GM20431 (cell line): ENCODE measurements at regions not wholly inside any gene's neighbourhood (a gene's known extent, or its start where the extent isn't known, plus 50 kb on each side); places are given as distances from the start of the nearest gene placed in this dataset.

Source experiments
- in situ Hi-C: fragments of 300-500 bp; cut with MseI, MboI; formaldehyde crosslinking; loops from one replicate; pipeline ENCODE4 v1.15.0; 2020; ENCODE audit warnings: low sequenced_read_pairs; ENCODE audit not compliant: unreplicated experiment

- in situ Hi-C loops: no loop called here
These were observed 96.4 kb downstream of the TMEM170B start for GRCh38 chr6:11633741-11634509.

- in situ Hi-C loops: no loop called here
These were observed 97.4 kb downstream of the TMEM170B start for GRCh38 chr6:11634948-11635347.

GRCh38 chr6:11636121-11636520 is 98.6 kb downstream of the TMEM170B start:
- in situ Hi-C loops: no loop called here

- in situ Hi-C loops: no loop called here
These were observed 99.7 kb downstream of the TMEM170B start for GRCh38 chr6:11637266-11637665.

GRCh38 chr6:11639376-11640235 is 102.1 kb downstream of the TMEM170B start:
- in situ Hi-C loops: no loop called here

GRCh38 chr6:11640486-11640885 is 102.9 kb downstream of the TMEM170B start:
- in situ Hi-C loops: no loop called here

- in situ Hi-C loops: no loop called here
These were observed 106.5 kb downstream of the TMEM170B start for GRCh38 chr6:11644071-11644470.

GRCh38 chr6:11644601-11645000 is 107.1 kb downstream of the TMEM170B start:
- in situ Hi-C loops: no loop called here

GRCh38 chr6:11645016-11645415 is 107.5 kb downstream of the TMEM170B start:
- in situ Hi-C loops: no loop called here

- in situ Hi-C loops: no loop called here
These were observed 110.9 kb downstream of the TMEM170B start for GRCh38 chr6:11648436-11648775.

- in situ Hi-C loops: no loop called here
These were observed 111.3 kb downstream of the TMEM170B start for GRCh38 chr6:11648889-11649288.

- in situ Hi-C loops: loop anchor here (10.0 kb wide), 1 partner anchor 955 kb away; no protein-coding TSS in a partner anchor
These were observed 112.6 kb downstream of the TMEM170B start for GRCh38 chr6:11650025-11650696.

GRCh38 chr6:11650711-11651110 is 113.2 kb downstream of the TMEM170B start:
- in situ Hi-C loops: loop anchor here (10.0 kb wide), 1 partner anchor 954 kb away; no protein-coding TSS in a partner anchor

GRCh38 chr6:11653028-11653583 is 115.6 kb downstream of the TMEM170B start:
- in situ Hi-C loops: loop anchor here (10.0 kb wide), 1 partner anchor 952 kb away; no protein-coding TSS in a partner anchor

GRCh38 chr6:11654876-11655275 is 117.3 kb downstream of the TMEM170B start:
- in situ Hi-C loops: loop anchor here (10.0 kb wide), 1 partner anchor 950 kb away; no protein-coding TSS in a partner anchor

GRCh38 chr6:11656491-11656890 is 118.9 kb downstream of the TMEM170B start:
- in situ Hi-C loops: loop anchor here (10.0 kb wide), 1 partner anchor 948 kb away; no protein-coding TSS in a partner anchor

- in situ Hi-C loops: loop anchor here (10.0 kb wide), 1 partner anchor 945 kb away; no protein-coding TSS in a partner anchor
These were observed 118.8 kb downstream of the ADTRP start for GRCh38 chr6:11659757-11660156.

- in situ Hi-C loops: no loop called here
These were observed 116.3 kb downstream of the ADTRP start for GRCh38 chr6:11662323-11662722.

GRCh38 chr6:11663519-11663918 is 115.1 kb downstream of the ADTRP start:
- in situ Hi-C loops: no loop called here
